ENCODE measurements at regions not wholly inside any gene's neighbourhood (a gene's known extent, or its start where the extent isn't known, plus 50 kb on each side); places are given as distances from the start of the nearest gene placed in this dataset.

DNA sequence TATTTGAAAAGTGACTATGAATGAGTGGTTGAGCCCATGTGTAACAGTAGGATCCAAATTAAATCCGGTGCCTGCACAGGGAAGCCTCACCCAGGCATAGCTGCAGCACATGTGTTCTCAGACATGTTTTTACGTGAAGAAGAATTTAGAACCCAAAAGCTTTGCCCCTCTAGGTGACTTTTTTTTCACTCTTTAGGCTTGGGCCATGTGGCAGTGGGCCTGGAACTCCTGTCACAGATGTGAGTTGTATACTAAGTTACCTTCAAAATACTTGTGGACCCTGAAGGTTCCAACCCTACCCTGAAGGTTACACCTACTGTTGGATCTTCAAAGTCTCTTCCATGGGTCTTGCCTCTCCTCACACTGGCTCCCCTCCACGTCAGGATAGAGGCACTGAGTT lies 146.6 kb downstream of the GAS1 start:
- TF ChIP-seq, protein P1, sequence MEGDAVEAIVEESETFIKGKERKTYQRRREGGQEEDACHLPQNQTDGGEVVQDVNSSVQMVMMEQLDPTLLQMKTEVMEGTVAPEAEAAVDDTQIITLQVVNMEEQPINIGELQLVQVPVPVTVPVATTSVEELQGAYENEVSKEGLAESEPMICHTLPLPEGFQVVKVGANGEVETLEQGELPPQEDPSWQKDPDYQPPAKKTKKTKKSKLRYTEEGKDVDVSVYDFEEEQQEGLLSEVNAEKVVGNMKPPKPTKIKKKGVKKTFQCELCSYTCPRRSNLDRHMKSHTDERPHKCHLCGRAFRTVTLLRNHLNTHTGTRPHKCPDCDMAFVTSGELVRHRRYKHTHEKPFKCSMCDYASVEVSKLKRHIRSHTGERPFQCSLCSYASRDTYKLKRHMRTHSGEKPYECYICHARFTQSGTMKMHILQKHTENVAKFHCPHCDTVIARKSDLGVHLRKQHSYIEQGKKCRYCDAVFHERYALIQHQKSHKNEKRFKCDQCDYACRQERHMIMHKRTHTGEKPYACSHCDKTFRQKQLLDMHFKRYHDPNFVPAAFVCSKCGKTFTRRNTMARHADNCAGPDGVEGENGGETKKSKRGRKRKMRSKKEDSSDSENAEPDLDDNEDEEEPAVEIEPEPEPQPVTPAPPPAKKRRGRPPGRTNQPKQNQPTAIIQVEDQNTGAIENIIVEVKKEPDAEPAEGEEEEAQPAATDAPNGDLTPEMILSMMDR (conservative IDR thresholded peaks at IDR 0.05 in 1 of 2, IDR thresholded peaks at IDR 0.05 in 1 of 2; ENCODE audit: low read depth in 1 of 2, low read length in 2 of 2): no peak
- TF ChIP-seq EZH2 (IDR thresholded peaks at IDR 0.05; ENCODE audit: low read length, missing control alignments): no peak

Data from fibroblast of lung (primary cell).